H1 (cell line): ENCODE measurements at regions not wholly inside any gene's neighbourhood (a gene's known extent, or its start where the extent isn't known, plus 50 kb on each side); places are given as distances from the start of the nearest gene placed in this dataset.

Experiments
- CTBP2 ChIP-seq: IDR thresholded peaks from 2 replicates; pipeline ENCODE4 v1.7.0; 2011; ENCODE audit warnings: borderline replicate concordance, mild to moderate bottlenecking, moderate library complexity, mixed read lengths, low read length; ENCODE audit not compliant: insufficient read depth, insufficient read length
- KDM4A ChIP-seq: IDR thresholded peaks from one replicate; pipeline ENCODE4 v1.7.1; 2012; ENCODE audit warnings: low read depth, mild to moderate bottlenecking, moderate library complexity, low read length, inconsistent platforms; ENCODE audit not compliant: severe bottlenecking
- RBBP5 ChIP-seq: IDR thresholded peaks from 2 replicates; pipeline ENCODE4 v1.7.1; 2012; ENCODE audit warnings: low read depth, mild to moderate bottlenecking, inconsistent platforms, low read length, moderate library complexity, borderline replicate concordance
- RNF2 ChIP-seq: fragments of 200-900, 300-1000 bp; sonication (generic); IDR thresholded peaks from 2 replicates; pipeline ENCODE4 v1.7.1; 2016; ENCODE audit warnings: borderline replicate concordance, low read depth, mild to moderate bottlenecking, antibody characterized with exemption, low read length; ENCODE audit not compliant: poor library complexity, severe bottlenecking; ENCODE audit errors: missing control alignments

- TF ChIP-seq RNF2 = no peak
- TF ChIP-seq RBBP5 = no peak
- TF ChIP-seq KDM4A = no peak
- TF ChIP-seq CTBP2 = no peak
These were observed 176.7 kb downstream of the SLC39A8 start (continued) for GRCh38 chr4:102168580-102168979.
